Immature natural killer cell (primary cell): ENCODE measurements at regions not wholly inside any gene's neighbourhood (a gene's known extent, or its start where the extent isn't known, plus 50 kb on each side); places are given as distances from the start of the nearest gene placed in this dataset.

Source experiments
- DNase-seq, 3 donors: peaks; one replicate each; pipeline ENCODE4 v3.0.0; 2022; ENCODE audit warnings: mixed read lengths in 1 of 3
- H3K27ac Mint-ChIP-seq, 6 donors: one replicate each; pipeline ENCODE4 v1.8.0; 2020; ENCODE audit warnings: mixed read lengths in 6 of 6, mild to moderate bottlenecking in 5 of 6, inconsistent platforms in 4 of 6, moderate library complexity in 3 of 6
- H3K27me3 Mint-ChIP-seq, 3 donors: one replicate each; pipeline ENCODE4 v1.8.0; 2020 to 2021; ENCODE audit warnings: low read depth in 3 of 3, mild to moderate bottlenecking in 3 of 3, mixed read lengths in 3 of 3, moderate library complexity in 3 of 3, inconsistent platforms in 1 of 3
- H3K36me3 Mint-ChIP-seq, 3 donors: one replicate each; pipeline ENCODE4 v1.8.0; 2020; ENCODE audit warnings: mixed read lengths in 3 of 3, inconsistent platforms in 2 of 3, mild to moderate bottlenecking in 2 of 3
- H3K4me1 Mint-ChIP-seq, 2 donors: one replicate each; pipeline ENCODE4 v1.8.0; 2020; ENCODE audit warnings: inconsistent platforms in 2 of 2, mild to moderate bottlenecking in 2 of 2, mixed read lengths in 2 of 2, moderate library complexity in 1 of 2
- H3K4me3 Mint-ChIP-seq, 5 donors: one replicate each; pipeline ENCODE4 v1.8.0; 2020; ENCODE audit warnings: mild to moderate bottlenecking in 5 of 5, mixed read lengths in 5 of 5, inconsistent platforms in 3 of 5, moderate library complexity in 3 of 5
- H3K9me3 Mint-ChIP-seq, 6 donors: one replicate each; pipeline ENCODE4 v1.8.0; 2020; ENCODE audit warnings: mild to moderate bottlenecking in 6 of 6, mixed read lengths in 6 of 6, inconsistent platforms in 4 of 6, moderate library complexity in 3 of 6

DNA sequence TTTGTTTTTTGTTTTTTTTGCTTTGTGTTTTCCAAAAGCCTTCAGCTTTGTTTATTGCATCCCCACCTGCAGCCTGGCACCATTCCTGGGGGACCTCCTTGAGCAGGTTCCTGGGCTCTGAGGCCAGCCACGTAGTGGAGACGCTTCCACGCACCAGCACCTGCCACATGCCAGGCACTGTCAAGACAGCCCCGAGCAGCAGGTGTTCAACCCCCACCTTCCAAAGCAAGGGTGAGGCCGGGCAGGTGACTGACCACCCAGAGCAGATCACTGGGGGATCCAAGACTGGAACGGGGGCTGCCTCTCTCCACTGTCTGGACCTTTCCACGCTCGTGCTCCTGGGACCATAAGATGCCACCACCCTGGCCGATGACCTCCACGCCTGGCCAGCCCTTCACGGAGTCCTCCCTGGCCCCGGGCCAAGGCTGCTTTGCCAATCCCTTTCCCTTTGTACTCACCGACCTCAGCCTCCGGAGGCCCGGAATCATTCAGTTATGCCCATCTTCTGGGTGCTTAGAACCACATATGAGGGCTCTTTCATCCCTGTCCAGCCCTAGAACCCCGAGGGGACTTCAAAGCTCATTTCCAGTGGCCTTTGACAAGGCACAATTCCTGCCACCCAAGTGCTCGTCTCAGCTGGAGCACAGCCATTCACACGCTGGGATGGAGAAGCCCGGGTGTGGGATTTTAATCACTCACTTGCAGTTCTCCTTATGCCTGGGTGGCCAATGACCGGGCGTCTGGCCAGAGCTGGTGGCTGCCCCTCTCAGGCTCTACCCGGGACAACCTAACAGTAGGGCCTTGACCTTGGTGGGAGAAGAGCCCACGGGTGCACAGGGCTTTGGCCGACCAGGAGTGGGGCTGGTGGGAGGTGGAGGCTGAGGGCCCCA, 330.8 kb downstream of the NPHP4 start:
- no peak overlapping the region for H3K27ac Mint-ChIP-seq

DNA sequence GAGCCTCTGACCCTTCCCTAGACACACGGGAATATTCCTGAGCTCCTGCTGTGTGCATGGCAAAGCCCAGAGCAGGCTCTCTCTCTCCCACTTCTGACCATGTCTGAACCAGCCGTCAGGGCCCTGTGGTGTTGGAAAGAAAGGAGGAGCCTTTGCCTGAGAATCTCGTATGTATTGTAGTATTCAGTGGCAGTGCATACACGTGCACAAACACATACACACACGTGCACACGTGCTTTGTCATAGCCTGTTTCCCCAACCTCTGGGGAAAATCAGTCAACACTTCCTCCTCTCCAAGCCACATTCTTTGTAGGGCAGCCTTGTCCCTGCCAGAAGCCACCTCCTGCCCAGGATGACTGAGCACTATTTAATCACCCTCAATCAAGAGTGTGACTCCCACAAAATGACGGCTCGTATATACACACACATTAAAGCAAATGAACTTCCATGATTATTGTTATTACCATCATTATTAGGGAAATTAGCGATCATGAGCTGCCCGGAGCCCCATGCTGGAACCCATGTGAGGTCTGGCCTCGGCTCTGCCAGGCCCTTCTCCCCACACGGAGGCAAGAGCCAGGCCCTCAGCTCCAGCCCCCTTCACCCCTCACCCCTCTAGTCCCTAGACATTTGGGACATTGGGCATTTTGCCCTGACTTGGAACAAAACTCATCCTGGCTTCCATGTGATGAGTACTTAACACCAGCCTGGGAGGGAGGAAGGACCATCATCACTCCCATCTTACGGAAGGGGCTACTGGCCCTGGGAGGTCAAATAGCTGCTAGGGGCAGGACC, 331.9 kb downstream of the NPHP4 start:
- Mint-ChIP-seq H3K36me3 (no peaks in the 10 kb centered on the region), H3K4me1 (no peaks in the 10 kb centered on the region), H3K9me3 (peaks cover 0 to 3% (median 0%) of the 10 kb centered on the region in 6 donors), H3K4me3 (no peak overlapping the region), H3K27me3 (peaks cover 0 to 4% (median 3%) of the 10 kb centered on the region in 3 donors), H3K27ac (no peak overlapping the region)
- DNase-seq = no peak

More for the DNA sequence above, 330.8 kb downstream of the NPHP4 start:
- DNase-seq = no peak
- peaks cover 0 to 3% (median 2%) of the 10 kb centered on the region in 3 donors for H3K27me3 Mint-ChIP-seq
- H3K4me1 Mint-ChIP-seq = no peaks in the 10 kb centered on the region
- H3K36me3 Mint-ChIP-seq = no peaks in the 10 kb centered on the region
- H3K4me3 Mint-ChIP-seq = no peak overlapping the region
- peaks cover 0 to 2% (median 0%) of the 10 kb centered on the region in 6 donors for H3K9me3 Mint-ChIP-seq

DNA sequence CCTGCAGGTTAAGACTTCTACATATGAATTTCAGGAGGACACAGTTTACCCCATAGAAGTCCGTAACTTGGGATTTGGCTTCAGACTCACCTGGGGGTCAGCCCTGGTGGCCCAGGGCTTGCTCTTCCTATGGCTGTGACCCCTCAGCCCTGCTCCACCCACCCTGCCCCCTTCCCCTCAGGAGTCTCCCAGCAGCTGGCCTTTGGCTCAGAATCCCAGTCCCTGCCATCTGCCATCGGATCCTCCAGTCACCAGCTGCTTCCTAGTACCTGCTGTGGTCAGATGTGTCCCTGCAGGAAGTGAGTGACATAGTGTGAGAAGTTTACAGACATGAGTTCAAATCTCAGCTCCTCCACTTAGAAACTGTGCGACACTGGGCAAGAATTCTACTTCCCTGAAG, 332.6 kb downstream of the NPHP4 start:
- Mint-ChIP-seq H3K9me3 (peaks cover 0 to 3% (median 0%) of the 10 kb centered on the region in 6 donors), H3K4me1 (no peaks in the 10 kb centered on the region), H3K27ac (no peak overlapping the region), H3K4me3 (no peak overlapping the region), H3K36me3 (no peaks in the 10 kb centered on the region), H3K27me3 (peaks cover 0 to 4% (median 3%) of the 10 kb centered on the region in 3 donors)
- DNase-seq = no peak

DNA sequence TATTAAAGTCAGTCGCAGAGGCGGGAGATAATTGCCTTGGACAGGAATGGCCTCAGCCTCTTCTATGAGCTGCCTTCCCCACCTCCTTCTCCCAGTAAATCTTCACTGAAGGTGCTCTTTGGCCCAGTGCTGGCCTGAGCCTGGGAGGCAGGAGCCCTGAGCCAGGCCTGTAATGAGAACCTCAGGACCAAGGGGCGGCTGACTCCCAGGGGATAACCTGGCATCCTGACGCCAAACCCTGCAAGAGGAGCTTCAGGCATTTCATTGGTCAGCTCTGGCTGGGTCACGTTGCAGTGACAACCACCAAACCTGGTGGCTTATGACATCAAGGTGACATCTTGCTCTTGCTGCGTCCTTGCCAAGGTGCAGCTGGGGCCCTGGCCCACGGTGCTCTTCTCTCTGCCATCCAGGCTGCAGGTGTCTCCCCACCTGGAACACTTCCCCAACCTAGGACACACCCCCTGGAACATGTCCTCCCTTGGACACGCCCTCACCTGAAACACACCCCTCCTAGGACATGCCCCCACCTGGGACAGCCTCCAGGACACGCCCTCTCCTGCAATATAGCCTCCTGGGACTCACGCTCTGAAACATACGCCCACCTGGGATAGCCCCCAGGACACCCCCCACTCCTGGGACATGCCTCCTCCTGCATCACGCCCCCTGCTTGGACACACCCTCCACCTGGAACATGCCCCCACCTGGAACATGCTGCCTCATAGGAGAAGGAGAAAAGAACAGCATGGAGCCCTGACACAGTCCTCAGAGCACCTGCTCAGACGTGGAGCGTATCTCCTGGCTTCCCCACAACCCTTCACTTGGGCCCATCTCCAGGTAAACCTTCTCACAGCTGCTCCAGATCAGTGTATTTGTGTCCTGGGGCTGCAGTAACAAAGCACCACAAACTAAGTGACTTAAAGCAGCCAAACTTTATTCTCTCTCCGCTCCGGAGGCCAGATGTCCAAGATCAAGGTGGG, 333.6 kb downstream of the NPHP4 start:
- H3K36me3 Mint-ChIP-seq = no peaks in the 10 kb centered on the region
- no peak for DNase-seq
- H3K4me3 Mint-ChIP-seq = no peak overlapping the region
- H3K4me1 Mint-ChIP-seq = no peaks in the 10 kb centered on the region
- H3K27ac Mint-ChIP-seq = no peak overlapping the region
- peaks cover 0 to 6% (median 0%) of the 10 kb centered on the region in 6 donors for H3K9me3 Mint-ChIP-seq
- peaks cover 0 to 4% (median 3%) of the 10 kb centered on the region in 3 donors for H3K27me3 Mint-ChIP-seq

DNA sequence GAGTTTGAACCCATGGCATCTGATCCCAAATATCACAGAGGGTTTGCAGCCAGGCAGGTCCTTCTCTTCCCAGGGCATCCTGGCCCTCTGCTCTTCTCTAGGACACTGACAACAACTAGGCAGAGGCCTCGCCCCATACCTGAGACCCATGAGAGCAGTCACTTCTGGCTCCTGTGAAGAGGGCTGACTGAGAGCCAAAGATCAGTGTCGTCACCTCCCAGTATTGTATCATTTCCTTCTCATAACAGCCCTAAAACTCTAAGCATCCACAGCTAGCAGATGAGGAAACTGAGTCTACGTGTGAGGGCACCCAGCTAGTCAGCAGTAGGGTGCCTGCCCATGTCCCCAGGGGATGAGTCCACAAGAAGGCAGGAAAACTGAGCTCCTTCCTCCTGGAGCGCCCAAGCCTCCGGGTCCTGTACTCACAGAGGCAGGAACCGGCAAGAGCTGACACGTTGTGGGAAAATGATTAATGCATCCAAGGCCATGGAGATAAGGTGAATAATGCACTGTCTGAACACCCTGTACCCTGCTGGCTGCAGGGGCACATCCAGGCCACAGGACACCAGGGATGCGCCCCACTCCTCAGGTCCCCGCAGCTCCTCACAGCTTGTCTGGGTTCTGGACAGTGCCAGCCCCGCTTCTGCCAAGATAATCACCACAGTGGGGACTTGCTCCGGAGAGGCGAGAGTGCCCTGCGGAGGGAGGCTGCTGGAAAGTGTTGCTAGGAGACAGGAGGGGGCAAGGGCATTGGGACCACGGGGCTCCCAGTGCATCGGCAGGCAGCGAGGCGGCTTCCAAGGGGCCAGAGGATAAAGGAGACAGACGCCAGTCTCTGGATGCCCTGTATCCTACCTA, 340.0 kb downstream of the NPHP4 start:
- Mint-ChIP-seq H3K4me1 (no peaks in the 10 kb centered on the region), H3K36me3 (no peaks in the 10 kb centered on the region), H3K9me3 (peaks cover 0 to 4% (median 0%) of the 10 kb centered on the region in 6 donors), H3K27me3 (peaks cover 4 to 14% (median 9%) of the 10 kb centered on the region in 3 donors), H3K27ac (no peak overlapping the region), H3K4me3 (no peak overlapping the region)
- no peak for DNase-seq

DNA sequence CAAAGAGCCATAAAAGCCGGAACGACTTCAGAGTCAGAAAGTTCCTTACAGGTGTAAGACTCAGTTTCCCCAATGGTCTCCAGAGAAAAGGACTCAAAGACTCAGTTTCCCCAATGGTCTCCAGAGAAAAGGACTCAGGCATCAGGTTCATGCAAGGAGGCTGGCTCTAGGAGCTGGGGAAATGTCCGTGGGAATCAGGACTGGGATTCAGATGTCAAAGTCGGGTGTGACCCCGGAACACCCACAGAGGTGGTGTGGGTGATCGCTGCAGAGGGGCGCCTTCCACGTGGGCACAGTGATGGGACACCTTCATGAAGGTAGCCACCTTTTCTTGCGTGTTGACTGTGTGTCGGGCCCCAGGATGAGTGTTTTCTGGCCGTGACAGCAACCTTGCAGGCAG, 340.8 kb downstream of the NPHP4 start:
- DNase-seq = no peak
- Mint-ChIP-seq H3K36me3 (no peaks in the 10 kb centered on the region), H3K4me1 (no peaks in the 10 kb centered on the region), H3K9me3 (peaks cover 0 to 4% (median 0%) of the 10 kb centered on the region in 6 donors), H3K27ac (no peak overlapping the region), H3K27me3 (peaks cover 5 to 15% (median 14%) of the 10 kb centered on the region in 3 donors), H3K4me3 (no peak overlapping the region)

DNA sequence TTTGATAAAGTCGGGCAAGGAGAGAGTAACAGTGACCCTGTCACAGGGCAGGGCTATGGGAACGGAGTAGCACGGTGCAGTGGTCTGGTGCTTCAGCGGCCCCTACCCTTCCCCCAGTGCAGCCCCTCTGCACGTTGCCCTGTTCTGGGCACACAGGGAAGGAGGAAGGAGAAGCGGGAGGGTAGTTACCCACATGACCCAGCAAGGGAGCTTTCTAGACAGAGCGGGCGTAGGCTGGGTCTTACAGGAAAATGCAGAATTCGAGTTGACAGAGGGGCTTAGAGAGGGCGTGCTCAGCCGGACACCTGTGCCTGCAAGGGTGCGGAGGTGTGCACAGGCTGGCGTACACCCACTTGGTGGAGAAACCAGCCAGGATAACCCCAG, 341.2 kb downstream of the NPHP4 start:
- Mint-ChIP-seq H3K9me3 (peaks cover 0 to 4% (median 0%) of the 10 kb centered on the region in 6 donors), H3K4me3 (no peak overlapping the region), H3K27ac (no peak overlapping the region), H3K27me3 (peaks cover 6 to 16% (median 14%) of the 10 kb centered on the region in 3 donors), H3K4me1 (no peaks in the 10 kb centered on the region), H3K36me3 (no peaks in the 10 kb centered on the region)
- no peak for DNase-seq

DNA sequence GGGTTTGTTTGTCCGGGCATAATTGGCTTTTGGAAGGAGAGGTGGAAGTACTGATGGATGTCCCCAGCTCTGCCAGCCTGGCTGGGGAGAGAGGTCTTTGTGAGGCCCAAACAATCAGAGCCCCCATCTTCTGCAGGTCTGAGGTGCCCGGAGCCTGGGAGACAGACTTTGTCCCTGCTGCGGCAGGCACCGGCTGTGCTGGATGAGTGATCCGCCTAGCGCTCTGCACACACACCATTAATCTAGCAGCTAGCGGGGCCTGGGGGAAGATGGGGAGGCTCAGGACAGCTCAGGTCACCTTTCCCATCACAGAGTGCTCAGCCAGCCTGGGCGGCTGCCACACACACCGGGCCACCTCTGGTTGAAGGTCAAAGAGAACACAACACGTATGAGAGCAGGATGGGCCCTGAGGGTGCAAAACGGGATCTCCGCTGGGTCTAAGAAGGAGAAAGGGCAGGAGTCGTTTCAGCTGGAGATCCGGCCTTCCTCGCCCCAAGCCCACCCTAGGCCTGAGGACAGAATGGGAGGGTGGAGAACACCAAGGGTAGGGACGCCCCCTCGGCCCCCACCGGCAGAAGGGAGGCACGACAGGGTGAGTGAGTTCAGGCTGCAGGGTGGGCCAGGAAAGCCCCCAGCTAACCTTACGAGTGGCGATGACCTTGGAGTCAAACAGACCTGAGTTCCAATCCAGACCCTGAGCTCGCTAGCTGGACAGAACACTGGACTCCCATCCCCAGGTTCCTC, 341.8 kb downstream of the NPHP4 start:
- H3K4me1 Mint-ChIP-seq = no peaks in the 10 kb centered on the region
- no peaks in the 10 kb centered on the region for H3K36me3 Mint-ChIP-seq

DNA sequence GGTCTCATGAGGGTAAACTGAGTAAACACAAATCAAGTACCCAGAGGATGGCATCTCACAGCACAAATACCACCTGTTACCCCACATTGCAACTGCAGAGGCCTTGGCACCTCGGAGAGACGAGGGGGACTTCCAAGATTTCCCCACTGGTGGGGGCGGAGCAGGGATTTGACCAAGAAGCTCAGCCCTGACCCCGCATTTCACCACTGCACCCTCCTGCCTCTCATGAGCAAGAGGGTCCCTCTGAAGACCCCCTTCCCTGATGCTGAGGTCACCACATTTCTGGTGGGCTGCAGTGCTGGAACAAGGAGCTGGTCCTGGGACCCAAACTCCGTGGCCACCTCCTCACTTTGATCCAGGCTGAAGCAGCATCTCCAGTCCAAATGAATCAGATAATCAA, 342.4 kb downstream of the NPHP4 start:
- no peak for DNase-seq
- no peaks in the 10 kb centered on the region for H3K4me1 Mint-ChIP-seq
- no peak overlapping the region for H3K27ac Mint-ChIP-seq
- peaks cover 6 to 16% (median 12%) of the 10 kb centered on the region in 3 donors for H3K27me3 Mint-ChIP-seq
- peaks cover 0 to 2% (median 0%) of the 10 kb centered on the region in 6 donors for H3K9me3 Mint-ChIP-seq
- H3K4me3 Mint-ChIP-seq = no peak overlapping the region
- no peaks in the 10 kb centered on the region for H3K36me3 Mint-ChIP-seq

More for the DNA sequence above, 341.8 kb downstream of the NPHP4 start:
- Mint-ChIP-seq H3K27ac (no peak overlapping the region), H3K27me3 (peaks cover 6 to 16% (median 12%) of the 10 kb centered on the region in 3 donors), H3K4me3 (no peak overlapping the region), H3K9me3 (peaks cover 0 to 2% (median 0%) of the 10 kb centered on the region in 6 donors)
- no peak for DNase-seq

DNA sequence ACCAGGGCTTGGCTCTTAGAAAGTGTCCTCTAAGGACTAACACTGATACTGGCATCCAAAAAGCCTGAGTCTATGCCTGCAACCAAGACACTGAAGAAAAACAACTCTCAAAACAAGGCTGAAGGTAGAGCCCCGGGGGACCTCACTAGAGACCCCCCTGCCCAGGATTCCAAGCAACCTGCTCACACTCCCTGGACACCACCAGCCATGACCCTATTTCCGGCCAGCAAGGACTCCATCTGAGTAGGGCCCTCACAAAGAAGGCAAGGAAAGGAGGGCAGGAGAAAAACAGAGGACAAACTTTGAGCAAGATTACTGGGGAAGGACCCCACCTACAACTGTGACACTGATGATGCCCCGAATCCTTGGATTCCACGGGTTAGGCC, 343.1 kb downstream of the NPHP4 start:
- no peak for DNase-seq
- H3K27me3 Mint-ChIP-seq = peaks cover 6 to 16% (median 12%) of the 10 kb centered on the region in 3 donors
- no peak overlapping the region for H3K27ac Mint-ChIP-seq
- peaks cover 0 to 2% (median 0%) of the 10 kb centered on the region in 6 donors for H3K9me3 Mint-ChIP-seq
- H3K4me1 Mint-ChIP-seq = no peaks in the 10 kb centered on the region
- H3K36me3 Mint-ChIP-seq = no peaks in the 10 kb centered on the region
- no peak overlapping the region for H3K4me3 Mint-ChIP-seq

DNA sequence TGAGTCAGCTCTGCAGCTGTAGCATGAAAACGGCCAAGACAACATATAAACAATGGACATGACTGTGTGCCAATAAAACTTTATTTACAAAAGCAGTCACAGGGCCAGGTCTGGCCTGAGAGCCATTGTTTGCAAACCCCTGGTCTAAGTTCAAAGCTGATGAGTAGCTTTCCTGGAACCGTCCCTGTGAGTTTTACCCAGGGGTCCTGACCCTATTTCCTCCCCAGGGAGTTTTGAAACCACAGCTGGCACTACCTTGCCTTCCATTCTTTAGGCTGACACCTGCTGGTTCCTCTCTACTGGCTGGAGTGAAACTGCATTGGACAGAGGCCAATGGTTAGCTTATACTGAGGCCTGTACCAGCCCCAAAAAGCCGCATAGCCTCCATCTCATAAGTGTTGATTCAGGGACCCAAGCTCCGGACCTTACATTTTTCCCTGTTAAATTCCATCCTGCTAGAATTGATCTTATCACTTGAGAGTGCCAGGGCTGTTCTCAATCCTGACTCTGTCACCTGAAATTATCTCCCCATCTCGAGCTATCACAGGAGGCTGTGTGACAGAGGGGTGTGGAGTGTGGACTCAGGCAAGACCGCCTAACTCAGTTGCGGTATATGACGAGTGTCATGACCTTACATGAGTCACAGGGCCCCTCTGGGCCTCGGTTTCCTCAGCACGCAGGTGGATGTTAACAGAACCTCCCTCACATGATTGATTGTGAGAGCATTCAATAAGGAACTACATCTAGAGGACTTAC, 343.6 kb downstream of the NPHP4 start:
- Mint-ChIP-seq H3K36me3 (no peaks in the 10 kb centered on the region), H3K4me3 (no peak overlapping the region), H3K27ac (no peak overlapping the region), H3K27me3 (peaks cover 6 to 16% (median 12%) of the 10 kb centered on the region in 3 donors), H3K4me1 (no peaks in the 10 kb centered on the region), H3K9me3 (no peaks in the 10 kb centered on the region)
- DNase-seq = no peak
